ENCODE measurements at regions not wholly inside any gene's neighbourhood (a gene's known extent, or its start where the extent isn't known, plus 50 kb on each side); places are given as distances from the start of the nearest gene placed in this dataset.

- TF ChIP-seq CTCF (IDR thresholded peaks at IDR 0.05; ENCODE audit: insufficient read depth, low read length, missing control alignments): no peak
- ChIA-PET CTCF (no interaction called here), POLR2A (no interaction called here)
- no peak for DNase-seq (ENCODE audit: low read depth, low spot score)
- H3K4me3 ChIP-seq (ENCODE audit: low read depth, low read length): no peak overlapping the region
These were observed 164.1 kb downstream of the IRX2 start for GRCh38 chr5:2587189-2588031.

DNA sequence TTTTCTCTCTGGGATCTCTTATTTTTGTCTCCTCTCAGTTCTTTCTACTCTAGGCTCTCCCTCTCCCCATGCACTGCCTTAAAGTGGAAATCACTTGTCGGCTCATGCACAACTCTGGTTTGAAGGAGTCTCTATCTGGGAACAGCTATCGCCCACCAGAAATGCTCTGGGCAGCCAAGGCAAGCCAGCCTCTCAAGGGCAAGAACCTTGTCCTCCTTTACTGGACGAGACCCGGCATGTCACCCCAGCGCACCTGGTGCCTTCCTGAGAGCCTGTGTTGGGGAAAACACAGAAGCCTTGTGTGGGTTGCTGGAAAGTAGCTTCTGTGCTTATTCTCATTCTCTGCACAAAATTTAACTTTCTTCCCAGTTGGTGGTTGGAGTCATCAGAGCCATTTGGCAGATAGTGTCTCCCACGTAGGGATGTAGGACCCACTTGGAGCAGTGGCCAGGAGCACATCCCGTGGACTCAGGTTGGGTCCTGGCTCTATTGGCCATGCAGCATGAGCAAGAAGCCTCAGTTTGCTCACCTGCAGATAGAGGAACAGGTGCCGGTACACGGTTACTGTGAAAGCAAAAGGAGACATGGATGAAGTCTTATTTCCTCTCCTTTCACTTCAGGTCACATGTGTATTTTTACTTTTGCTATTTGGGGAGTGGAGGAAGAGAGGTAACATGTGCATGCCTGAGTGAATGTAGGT, 165.3 kb downstream of the IRX2 start:
- ChIA-PET CTCF (no interaction called here), POLR2A (no interaction called here)
- no peak for DNase-seq (ENCODE audit: low read depth, low spot score)
- H3K4me3 ChIP-seq (ENCODE audit: low read depth, low read length): no peak overlapping the region
- no peak for TF ChIP-seq CTCF (IDR thresholded peaks at IDR 0.05; ENCODE audit: insufficient read depth, low read length, missing control alignments)

DNA sequence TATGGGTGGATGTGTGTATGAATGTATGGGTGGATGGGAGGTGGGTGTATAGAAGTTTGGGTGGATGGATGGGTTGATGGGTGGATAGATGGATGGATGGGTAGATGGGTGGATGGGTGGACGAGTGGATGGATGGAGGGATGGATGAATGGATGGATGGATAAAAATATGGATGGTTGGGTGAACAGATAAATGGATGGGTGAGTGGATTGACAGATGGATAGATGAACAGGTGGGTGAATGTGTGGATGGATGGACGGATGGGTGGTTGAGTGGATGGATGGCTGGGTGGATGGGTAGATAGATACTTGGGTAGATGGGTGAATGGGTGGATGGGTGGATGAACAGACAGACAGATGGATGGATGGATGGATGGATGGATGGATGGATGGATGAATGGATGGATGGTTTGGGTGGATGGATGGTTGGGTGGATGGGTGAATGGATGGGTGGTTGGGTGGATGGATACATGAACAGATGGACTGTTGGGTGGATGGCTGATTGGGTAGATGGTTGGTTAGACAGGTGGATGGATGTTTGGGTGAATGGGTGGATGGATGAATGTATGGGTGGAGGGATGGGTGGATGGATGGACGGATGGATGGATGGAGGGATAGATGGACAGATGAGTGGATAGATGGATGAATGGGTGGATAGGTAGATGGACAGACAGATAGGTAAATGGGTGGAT, 166.8 kb downstream of the IRX2 start:
- no peak for DNase-seq (ENCODE audit: low read depth, low spot score)
- no peak for TF ChIP-seq CTCF (IDR thresholded peaks at IDR 0.05; ENCODE audit: insufficient read depth, low read length, missing control alignments)
- POLR2A ChIA-PET: no interaction called here
- H3K4me3 ChIP-seq (ENCODE audit: low read depth, low read length): no peak overlapping the region
- CTCF ChIA-PET: no interaction called here

DNA sequence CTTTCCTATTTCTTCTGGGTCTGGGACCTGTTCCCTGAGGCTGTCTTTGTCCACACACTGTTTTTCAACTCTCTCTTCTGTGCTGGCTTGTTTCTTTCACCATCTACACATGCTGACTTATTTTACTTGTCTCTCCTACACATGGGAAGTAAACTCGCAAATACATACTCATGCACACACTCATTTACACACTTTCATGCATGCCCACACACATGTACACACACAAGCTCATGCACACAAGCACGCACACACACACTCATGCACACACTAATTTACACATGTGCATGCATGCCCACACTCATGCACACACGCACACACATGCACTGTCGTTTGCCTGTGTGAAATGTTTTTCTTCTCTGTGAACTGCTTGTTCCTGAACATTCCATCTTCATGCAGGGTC, 169.0 kb downstream of the IRX2 start:
- ChIA-PET POLR2A (no interaction called here), CTCF (no interaction called here)
- no peak for DNase-seq (ENCODE audit: low read depth, low spot score)
- no peak overlapping the region for H3K4me3 ChIP-seq (ENCODE audit: low read depth, low read length)
- no peak for TF ChIP-seq CTCF (IDR thresholded peaks at IDR 0.05; ENCODE audit: insufficient read depth, low read length, missing control alignments)

DNA sequence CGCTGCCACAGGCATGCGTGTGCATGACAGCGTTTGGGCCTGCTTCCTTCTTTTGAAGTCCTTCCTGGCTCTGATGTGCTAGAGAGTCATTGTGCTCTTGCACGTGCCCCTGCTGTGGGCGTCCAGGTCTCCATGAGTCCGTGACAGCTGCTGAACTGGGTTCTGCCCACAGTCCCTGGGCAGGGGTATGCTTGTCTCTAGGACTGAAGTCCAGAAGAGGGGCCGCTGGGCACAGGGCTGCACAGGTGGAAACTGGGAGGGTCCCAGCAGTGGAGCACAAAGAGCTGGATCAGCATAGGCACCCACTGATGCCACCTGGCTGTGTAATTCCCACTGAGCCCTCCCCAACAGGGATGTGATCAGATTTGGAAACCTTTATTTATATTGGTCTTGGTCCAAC, 169.4 kb downstream of the IRX2 start:
- ChIA-PET CTCF (no interaction called here), POLR2A (no interaction called here)
- no peak for TF ChIP-seq CTCF (IDR thresholded peaks at IDR 0.05; ENCODE audit: insufficient read depth, low read length, missing control alignments)
- no peak overlapping the region for H3K4me3 ChIP-seq (ENCODE audit: low read depth, low read length)
- no peak for DNase-seq (ENCODE audit: low read depth, low spot score)

DNA sequence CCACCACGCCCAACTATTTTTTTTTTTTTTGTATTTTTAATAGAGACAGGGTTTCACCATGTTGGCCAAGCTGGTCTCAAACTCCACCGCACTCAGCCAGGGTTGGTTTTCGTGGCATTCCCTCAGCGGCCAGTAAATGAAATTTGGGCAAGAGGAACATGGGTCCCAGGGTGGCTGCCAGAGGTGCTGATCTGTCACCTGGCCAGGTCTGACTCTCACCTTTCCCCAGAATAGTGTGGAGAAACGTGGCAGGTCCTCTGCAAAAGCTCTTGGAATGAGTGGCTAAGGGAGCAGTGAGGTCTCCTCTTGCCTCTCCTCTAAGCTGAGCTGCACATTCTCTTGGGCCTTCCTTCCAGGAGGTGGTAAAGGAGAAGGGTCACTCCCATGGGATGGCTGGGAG, 170.1 kb downstream of the IRX2 start:
- ChIA-PET POLR2A (no interaction called here), CTCF (no interaction called here)
- no peak for TF ChIP-seq CTCF (IDR thresholded peaks at IDR 0.05; ENCODE audit: insufficient read depth, low read length, missing control alignments)
- DNase-seq (ENCODE audit: low read depth, low spot score): no peak
- H3K4me3 ChIP-seq (ENCODE audit: low read depth, low read length): no peak overlapping the region
